GM23248 (cell line): ENCODE measurements at regions not wholly inside any gene's neighbourhood (a gene's known extent, or its start where the extent isn't known, plus 50 kb on each side); places are given as distances from the start of the nearest gene placed in this dataset.

Experiments
- DNase-seq: peaks from one replicate; pipeline ENCODE4 v3.0.0-alpha.2; 2015
- H2AFZ ChIP-seq: fragments of 200-600 bp; sonication (generic); 2 replicates; pipeline ENCODE4 v1.6.1; 2016; ENCODE audit warnings: antibody characterized with exemption
- H3F3A ChIP-seq: fragments of 200-600 bp; sonication (generic); 2 replicates; pipeline ENCODE4 v1.6.1; 2016; ENCODE audit warnings: mild to moderate bottlenecking, antibody characterized with exemption, mixed run types; ENCODE audit not compliant: insufficient read depth
- H3K27ac ChIP-seq: fragments of 200-600 bp; sonication (generic); 2 replicates; pipeline ENCODE4 v1.5.1; 2016; ENCODE audit warnings: mild to moderate bottlenecking
- H3K27me3 ChIP-seq: fragments of 200-600 bp; sonication (generic); replicated peaks from 2 replicates; pipeline ENCODE4 v1.6.1; 2016; ENCODE audit warnings: mild to moderate bottlenecking; ENCODE audit not compliant: insufficient read depth
- H3K36me3 ChIP-seq: fragments of 200-600 bp; sonication (generic); 2 replicates; pipeline ENCODE4 v1.6.1; 2016; ENCODE audit warnings: low read depth, mild to moderate bottlenecking
- H3K4me1 ChIP-seq: fragments of 200-600 bp; sonication (generic); 2 replicates; pipeline ENCODE4 v1.6.1; 2016; ENCODE audit warnings: mild to moderate bottlenecking; ENCODE audit not compliant: insufficient read depth
- H3K4me2 ChIP-seq: fragments of 200-600 bp; sonication (generic); one replicate; pipeline ENCODE4 v1.6.1; 2016; ENCODE audit warnings: mild to moderate bottlenecking; ENCODE audit not compliant: unreplicated experiment
- H3K4me3 ChIP-seq: fragments of 200-600 bp; sonication (generic); 2 replicates; pipeline ENCODE4 v1.5.1; 2016; ENCODE audit warnings: mild to moderate bottlenecking
- H3K79me2 ChIP-seq: fragments of 200-600 bp; sonication (generic); 2 replicates; pipeline ENCODE4 v1.6.1; 2016; ENCODE audit warnings: mild to moderate bottlenecking; ENCODE audit not compliant: insufficient read depth
- H3K9ac ChIP-seq: fragments of 200-600 bp; sonication (generic); 2 replicates; pipeline ENCODE4 v1.6.1; 2016; ENCODE audit warnings: mild to moderate bottlenecking
- H3K9me2 ChIP-seq: fragments of 200-600 bp; sonication (generic); 2 replicates; pipeline ENCODE4 v1.6.1; 2016; ENCODE audit warnings: mixed run types, mild to moderate bottlenecking, moderate library complexity; ENCODE audit not compliant: insufficient read depth
- H3K9me3 ChIP-seq: fragments of 200-600 bp; sonication (generic); one replicate; pipeline ENCODE4 v1.6.1; 2017; ENCODE audit warnings: low read depth
- H4K20me1 ChIP-seq: fragments of 200-600 bp; sonication (generic); 2 replicates; pipeline ENCODE4 v1.6.0; 2016; ENCODE audit not compliant: insufficient read depth
- EZH2 ChIP-seq: fragments of 200-600 bp; sonication (generic); IDR thresholded peaks from 2 replicates; pipeline ENCODE4 v1.6.1; 2018; ENCODE audit warnings: antibody characterized with exemption, mild to moderate bottlenecking; ENCODE audit not compliant: insufficient read depth, poor library complexity, severe bottlenecking
- EZH2phosphoT487 ChIP-seq: fragments of 200-600 bp; sonication (generic); IDR thresholded peaks from 2 replicates; pipeline ENCODE4 v1.6.1; 2018; ENCODE audit warnings: antibody characterized with exemption, moderate library complexity, mild to moderate bottlenecking, low read depth; ENCODE audit not compliant: insufficient read depth
- WGBS, 2 experiments: methylation state at CpG; one replicate each; pipeline ENCODE4 v1.1.6; 2015 to 2017; ENCODE audit warnings: low lambda C conversion rate in 2 of 2, low coverage in 1 of 2; ENCODE audit errors: missing lambda C conversion rate in 2 of 2; 5-methylcytosine and 5-hydroxymethylcytosine counted together
- in situ Hi-C: fragments of 300-500 bp; cut with MboI; formaldehyde crosslinking; loops from 2 replicates; pipeline ENCODE4 v1.15.0; 2020

DNA sequence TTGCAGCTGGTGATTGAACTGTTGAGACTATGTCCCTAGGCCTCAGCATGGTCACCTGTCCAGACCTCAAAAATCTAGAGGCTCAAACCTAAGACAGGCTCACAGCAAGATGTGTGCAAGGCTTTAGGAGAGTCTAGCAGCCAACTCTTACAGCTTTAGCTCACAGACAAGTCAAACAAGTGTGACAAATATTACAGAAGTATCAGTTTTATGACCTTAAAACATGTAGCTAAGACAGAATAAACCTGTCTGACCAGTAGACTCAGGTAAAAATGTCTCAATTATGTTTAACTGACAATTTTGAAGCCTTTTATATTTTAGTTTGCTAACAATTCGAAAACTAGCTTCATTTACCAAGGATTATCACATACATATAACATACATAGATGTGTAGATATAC is 80.0 kb upstream of the HTATIP2 start:
- no peaks in the 10 kb centered on the region for H3K36me3 ChIP-seq
- in situ Hi-C loops: no loop called here
- peaks cover 36% of the 10 kb centered on the region for H3K27me3 ChIP-seq
- 0 to 7% methylated on average over 1 of the region's 1 CpG for WGBS, 2 experiments
- no peak overlapping the region for H3K4me3 ChIP-seq
- no peak for DNase-seq
- H3K27ac ChIP-seq: no peak overlapping the region
- H2AFZ ChIP-seq: no peak overlapping the region
- no peaks in the 10 kb centered on the region for H3K9me3 ChIP-seq
- H3K4me1 ChIP-seq: no peaks in the 10 kb centered on the region
- no peak overlapping the region for H3K9ac ChIP-seq
- no peaks in the 10 kb centered on the region for H3K79me2 ChIP-seq
- TF ChIP-seq EZH2 (no peak), EZH2phosphoT487 (no peak)
- H4K20me1 ChIP-seq: no peaks in the 10 kb centered on the region
- H3F3A ChIP-seq: no peaks in the 10 kb centered on the region
- no peak overlapping the region for H3K4me2 ChIP-seq
- no peaks in the 10 kb centered on the region for H3K9me2 ChIP-seq

DNA sequence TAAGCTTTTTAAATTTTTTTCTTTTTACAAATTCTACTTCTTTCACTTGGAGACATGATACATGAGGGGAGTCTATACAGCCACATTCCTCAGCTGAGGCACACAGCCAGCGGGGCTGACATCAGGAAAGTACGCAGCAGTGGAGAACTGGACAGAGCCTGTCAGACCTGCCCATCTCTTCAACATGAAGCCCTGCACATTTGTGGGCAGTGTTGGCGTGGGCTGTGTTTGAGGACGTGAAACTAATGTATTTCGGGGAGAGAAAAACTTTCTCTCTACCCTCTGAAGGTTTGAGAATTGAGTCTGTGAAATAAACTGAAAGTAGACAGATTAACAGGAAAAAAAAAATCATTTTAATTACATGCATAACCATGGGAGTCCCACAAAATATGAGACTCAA is 84.8 kb upstream of the HTATIP2 start:
- 21 to 35% methylated on average over 5 of the region's 5 CpGs for WGBS, 2 experiments
- Histone ChIP-seq H3K27me3 (peaks cover 35% of the 10 kb centered on the region), H3K27ac (no peak overlapping the region), H3K9me3 (no peaks in the 10 kb centered on the region), H3K9me2 (no peaks in the 10 kb centered on the region), H3K4me3 (no peak overlapping the region), H3K79me2 (no peaks in the 10 kb centered on the region), H3K9ac (no peak overlapping the region), H3K4me2 (no peak overlapping the region), H3K36me3 (no peaks in the 10 kb centered on the region), H3F3A (no peaks in the 10 kb centered on the region), H3K4me1 (no peaks in the 10 kb centered on the region), H4K20me1 (no peaks in the 10 kb centered on the region), H2AFZ (no peak overlapping the region)
- TF ChIP-seq EZH2: no peak
- no peak for TF ChIP-seq EZH2phosphoT487
- in situ Hi-C loops: no loop called here
- peak; percentile 1 for DNase-seq

DNA sequence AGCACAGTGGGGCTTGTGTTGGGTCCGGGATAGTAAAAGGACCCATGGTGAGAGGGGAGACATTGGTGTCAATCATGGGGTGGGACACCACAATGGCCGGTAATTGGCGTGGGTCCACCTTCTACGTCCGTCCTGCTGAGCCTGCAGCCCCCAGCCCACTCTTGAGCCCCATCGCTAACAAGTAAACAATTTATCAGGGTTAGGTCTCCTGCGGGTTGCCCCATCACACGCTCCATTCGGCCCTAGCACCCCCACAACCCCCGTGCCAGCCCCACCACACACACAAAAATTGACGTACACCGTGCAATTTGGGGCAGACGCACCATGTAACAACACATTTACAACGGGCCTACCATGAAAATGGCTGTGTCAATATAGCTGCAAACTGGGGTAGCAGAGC is 86.5 kb upstream of the HTATIP2 start:
- H3K9ac ChIP-seq: no peak overlapping the region
- H3K4me3 ChIP-seq: no peak overlapping the region
- H2AFZ ChIP-seq: no peak overlapping the region
- no peaks in the 10 kb centered on the region for H3K4me1 ChIP-seq
- H3F3A ChIP-seq: no peaks in the 10 kb centered on the region
- no peak overlapping the region for H3K27ac ChIP-seq
- H3K79me2 ChIP-seq: no peaks in the 10 kb centered on the region
- H3K27me3 ChIP-seq: peaks cover 35% of the 10 kb centered on the region
- H3K36me3 ChIP-seq: no peaks in the 10 kb centered on the region
- WGBS, 2 experiments: 46 to 51% methylated on average over 14 of the region's 14 CpGs
- no peaks in the 10 kb centered on the region for H3K9me3 ChIP-seq
- no peaks in the 10 kb centered on the region for H4K20me1 ChIP-seq
- in situ Hi-C loops: no loop called here
- TF ChIP-seq EZH2phosphoT487 (no peak), EZH2 (no peak)
- no peak for DNase-seq
- no peaks in the 10 kb centered on the region for H3K9me2 ChIP-seq
- no peak overlapping the region for H3K4me2 ChIP-seq

- H3K79me2 ChIP-seq: no peaks in the 10 kb centered on the region
- no peak for DNase-seq
- H2AFZ ChIP-seq: no peak overlapping the region
- no peaks in the 10 kb centered on the region for H3K4me1 ChIP-seq
- no peaks in the 10 kb centered on the region for H3K36me3 ChIP-seq
- H3K9me2 ChIP-seq: no peaks in the 10 kb centered on the region
- H3K9me3 ChIP-seq: no peaks in the 10 kb centered on the region
- no peak overlapping the region for H3K4me2 ChIP-seq
- H3K27ac ChIP-seq: no peak overlapping the region
- H3K9ac ChIP-seq: no peak overlapping the region
- peaks cover 35% of the 10 kb centered on the region for H3K27me3 ChIP-seq
- H3K4me3 ChIP-seq: no peak overlapping the region
- H3F3A ChIP-seq: no peaks in the 10 kb centered on the region
- in situ Hi-C loops: no loop called here
- no peaks in the 10 kb centered on the region for H4K20me1 ChIP-seq
- TF ChIP-seq EZH2: no peak
- TF ChIP-seq EZH2phosphoT487: no peak
- 51 to 53% methylated on average over 15 of the region's 15 CpGs for WGBS, 2 experiments
Observed at GRCh38 chr11:20275987-20276965, 87.2 kb upstream of the HTATIP2 start.
